Glomerular endothelial cell (primary cell): ENCODE measurements at regions not wholly inside any gene's neighbourhood (a gene's known extent, or its start where the extent isn't known, plus 50 kb on each side); places are given as distances from the start of the nearest gene placed in this dataset.

Experiments
- DNase-seq: peaks from one replicate; pipeline ENCODE4 v3.0.0-alpha.2; 2011; ENCODE audit warnings: low read depth, low spot score; ENCODE audit errors: extremely low read depth

DNA sequence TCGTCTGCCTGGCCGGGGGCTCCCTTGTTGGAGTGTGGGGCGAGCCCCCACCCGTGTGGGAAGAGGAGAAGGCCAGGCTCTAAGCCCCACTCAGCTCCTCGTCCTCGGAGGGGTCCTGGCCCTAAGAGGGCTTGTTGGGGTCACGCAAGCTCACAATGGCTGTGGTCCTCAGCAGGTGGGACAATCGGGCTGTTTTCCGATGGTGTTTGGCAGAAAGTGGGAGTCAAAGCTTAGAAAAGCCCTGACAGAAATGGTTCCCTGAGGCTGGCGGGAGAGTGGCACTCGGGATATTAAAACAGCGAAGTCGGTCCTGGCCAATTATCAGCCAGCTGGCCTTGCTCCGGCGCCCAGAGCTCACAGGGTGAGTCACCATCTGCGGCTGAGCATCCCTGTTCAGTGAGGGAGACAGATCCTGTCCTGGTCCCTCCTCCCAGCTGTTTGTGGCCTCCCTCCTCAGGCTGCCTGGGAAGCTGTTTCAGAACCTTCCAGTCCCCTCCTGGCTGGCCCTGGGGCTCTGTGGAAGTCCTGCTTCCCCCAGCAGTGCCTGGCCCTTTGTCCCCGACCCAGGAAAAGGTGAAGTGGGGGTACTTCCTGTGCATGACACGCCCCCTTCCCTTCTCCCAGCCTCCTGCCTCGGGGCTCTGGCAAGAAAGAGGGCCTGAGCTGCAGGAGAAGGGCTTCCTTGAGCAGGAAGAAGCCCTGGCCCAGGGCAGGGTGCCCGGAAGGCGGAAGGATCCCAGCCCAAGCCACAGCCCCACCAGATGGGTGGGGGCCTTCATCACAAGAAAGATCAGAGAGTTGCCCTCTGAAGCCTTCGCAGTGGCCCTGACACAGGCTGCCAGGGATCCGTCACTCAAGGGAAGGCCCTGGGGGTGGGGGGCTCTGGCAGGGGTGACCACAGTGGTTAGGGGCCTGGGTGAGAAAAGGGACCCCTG, 53.6 kb upstream of the BHLHE23 start:
- DNase-seq: no peak

DNA sequence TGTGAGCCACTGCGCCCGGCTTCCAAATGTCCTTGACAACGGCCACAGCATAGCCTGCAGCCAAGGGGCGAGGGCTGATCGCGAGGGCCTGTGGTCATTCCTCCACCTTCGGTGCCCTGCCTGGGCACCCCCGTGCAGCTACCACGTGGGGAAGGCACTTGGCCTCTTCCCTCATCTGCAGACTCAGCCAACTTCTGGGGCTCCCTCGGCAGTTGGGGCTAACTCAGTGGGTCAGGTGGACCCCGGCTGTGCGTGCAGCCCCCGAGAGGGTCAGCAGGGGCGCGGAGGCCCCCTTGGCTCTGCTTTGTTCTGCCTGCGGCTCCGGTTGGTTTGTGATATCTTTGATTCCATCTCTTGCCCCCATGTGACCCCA, 52.9 kb upstream of the BHLHE23 start:
- DNase-seq: no peak

DNA sequence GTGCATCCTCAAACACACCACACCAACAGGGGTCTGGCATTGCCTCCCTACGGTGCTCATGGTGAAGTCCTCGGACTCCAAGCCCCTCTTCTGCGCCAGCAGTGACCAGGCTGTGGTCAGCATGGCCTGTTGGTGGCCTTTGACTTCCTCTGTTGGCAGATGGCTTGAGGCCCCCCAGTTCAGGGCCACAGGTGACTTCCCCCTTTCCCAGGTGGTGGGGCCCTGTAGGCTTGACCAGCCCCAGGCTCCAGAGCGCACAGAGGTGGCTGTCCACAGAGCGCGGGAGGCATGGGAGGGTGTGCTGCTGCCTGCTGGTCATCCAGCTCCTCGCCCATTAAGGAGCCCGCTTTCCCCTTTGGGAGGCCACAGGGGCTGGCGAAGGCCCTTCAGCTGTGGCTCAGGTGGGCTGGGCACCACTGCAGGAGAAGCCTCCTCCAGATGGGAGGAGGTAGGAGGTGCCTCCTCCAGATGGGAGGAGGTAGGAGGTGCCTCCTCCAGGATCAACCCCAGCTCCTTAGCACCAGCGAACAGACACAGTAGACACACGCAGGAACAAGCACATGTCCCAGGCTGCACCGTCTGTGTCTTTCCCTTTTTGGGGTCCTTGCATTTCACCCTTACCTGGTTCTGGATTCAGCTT, 52.1 kb upstream of the BHLHE23 start:
- DNase-seq: no peak

DNA sequence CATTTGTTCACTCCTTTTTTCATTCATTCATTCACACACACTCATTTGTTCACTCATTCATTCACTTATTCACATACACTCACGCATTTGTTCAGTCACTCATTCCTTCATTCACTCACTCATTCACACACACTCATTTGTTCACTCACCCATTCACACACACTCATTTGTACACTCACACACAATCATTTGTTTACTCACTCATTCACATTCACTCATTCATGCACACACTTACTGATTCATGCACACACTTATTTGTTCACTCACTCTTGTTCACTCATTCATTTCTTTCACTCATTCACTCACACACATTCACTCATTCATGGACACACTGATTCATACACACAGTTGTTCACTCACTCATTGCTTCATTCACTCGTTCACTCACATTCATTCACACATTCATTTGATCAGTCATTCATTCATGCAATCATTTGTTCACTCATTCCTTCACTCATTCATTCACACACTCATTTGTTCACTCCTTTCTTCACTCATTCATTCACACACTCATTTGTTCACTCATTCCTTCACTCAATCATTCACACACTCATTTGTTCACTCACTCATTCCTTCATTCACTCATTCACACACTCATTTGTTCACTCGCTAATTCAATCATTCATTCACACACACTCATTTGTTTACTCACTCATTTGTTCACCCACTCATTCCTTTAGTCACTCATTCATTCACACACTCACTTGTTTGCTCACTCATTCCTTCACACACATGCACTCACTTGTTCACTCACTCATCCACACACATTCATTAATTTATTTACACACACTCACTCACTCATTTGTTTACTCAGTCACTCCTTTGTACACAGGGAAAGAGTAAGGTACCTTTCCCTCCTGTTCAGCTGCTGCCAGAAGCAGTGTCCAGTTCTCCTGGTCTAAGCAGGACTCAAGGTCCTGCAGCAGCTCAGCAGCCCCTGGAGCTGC, 50.7 kb upstream of the BHLHE23 start:
- no peak for DNase-seq

DNA sequence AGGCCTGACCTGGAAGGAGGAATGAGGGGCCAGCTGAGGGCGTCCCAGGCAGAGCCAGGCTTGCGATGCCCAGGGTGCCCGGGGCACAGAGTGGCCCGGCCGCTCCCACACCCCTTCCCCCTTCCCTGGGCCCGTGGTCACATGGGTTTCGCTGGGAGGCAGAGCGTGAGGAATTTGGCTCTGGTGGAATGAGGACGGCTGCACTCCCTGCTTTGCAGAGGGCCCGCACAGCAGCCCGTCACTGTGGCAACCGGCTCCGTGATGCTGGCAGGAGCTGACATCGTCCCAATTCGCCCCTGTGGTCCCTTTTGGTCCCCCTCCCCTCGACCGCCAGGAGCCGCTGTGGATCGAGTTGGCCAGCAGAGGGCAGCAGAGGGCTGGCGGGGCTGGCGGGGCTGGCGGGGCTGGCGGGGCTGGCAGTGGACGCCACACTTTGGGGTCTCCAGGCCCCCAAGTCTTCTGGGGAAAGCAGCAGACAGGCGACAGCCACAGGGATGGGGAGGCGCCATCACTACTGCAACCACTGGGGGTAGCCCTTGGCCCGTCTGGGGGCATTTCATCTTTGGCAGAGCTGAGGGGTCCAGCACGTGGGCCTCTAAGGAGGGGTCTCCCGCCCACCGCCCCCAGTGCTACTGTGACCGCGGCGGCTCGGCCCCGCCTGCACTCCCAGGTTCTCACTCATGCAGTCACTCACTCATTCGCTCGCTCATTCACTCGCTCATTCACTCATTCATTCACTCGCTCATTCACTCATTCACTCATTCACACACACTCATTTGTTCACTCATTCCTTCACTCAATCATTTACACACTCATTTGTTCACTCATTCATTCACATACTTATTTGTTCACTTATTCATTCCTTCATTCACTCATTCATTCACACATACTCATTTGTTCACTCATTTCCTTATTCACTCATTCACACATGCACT, 49.7 kb upstream of the BHLHE23 start:
- DNase-seq: no peak
